ENCODE measurements at regions not wholly inside any gene's neighbourhood (a gene's known extent, or its start where the extent isn't known, plus 50 kb on each side); places are given as distances from the start of the nearest gene placed in this dataset.

DNA sequence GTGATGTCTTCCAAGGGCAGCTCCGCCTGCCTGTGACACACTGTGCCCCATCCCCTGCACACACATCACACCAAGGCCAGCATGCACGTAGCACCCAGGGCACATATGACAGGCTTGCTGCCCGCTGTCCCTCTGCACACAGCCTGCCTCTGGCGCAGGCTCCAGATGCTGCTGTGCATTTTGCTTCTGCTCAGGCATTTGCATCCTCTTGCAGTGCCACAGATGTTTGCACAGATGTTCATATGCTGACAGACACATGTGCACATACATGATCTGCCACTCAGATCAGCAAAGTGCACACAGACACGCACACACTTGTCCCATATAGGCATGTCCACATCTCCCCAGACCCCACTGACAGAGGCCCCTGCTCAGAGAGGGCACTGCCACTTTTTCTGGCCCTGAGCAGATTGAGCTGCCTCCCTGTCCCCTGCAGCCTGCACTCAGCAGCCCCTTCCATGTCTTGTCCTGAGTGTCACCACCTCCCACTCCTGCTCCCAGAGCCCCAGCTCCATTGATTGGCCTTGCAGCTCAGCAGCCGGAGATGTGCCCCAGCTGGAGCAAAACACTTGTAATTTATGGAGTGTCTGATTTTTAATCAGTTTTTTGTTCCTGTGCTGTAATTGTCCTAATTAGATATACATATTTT lies 115.1 kb upstream of the RPL38 start:
- no peak for DNase-seq (ENCODE audit: low read depth)

DNA sequence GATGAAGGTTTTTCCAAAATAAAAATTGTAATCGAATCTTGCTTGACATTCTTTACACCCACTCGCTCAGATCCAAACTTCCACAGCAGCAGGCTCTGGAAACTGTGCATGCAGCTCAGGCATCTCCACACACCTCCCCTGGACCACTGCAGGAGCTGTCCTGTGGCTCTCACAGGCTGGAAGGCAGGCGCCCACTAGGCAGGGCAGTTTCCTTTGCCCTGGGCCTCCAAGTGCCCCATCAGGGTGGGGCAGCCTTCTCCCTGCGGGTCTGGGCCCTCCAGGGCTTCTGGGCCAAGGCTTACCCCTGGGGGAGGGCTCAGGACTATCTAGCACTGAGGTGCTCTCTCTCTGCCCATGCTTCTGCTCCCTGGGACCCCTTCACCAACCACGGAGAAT lies 114.5 kb upstream of the RPL38 start:
- no peak for DNase-seq (ENCODE audit: low read depth)

DNA sequence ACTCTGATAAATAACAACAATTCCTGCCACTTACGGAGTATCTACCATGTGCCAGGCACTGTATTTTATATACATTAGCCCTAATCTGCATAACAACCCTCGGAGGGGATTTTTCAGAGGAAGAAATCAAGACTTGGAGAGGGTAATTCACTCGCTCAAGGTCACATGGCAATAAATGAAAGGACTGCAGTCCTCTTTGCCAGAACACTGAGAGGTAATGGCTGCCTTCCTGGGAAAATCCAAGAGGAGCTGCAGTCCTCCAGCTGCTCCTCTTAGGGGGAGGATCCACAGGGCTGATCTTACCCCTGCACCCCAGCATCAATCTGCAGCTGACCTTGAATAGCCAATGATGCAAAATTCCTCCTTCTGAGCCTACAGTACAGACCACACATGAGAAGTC lies 114.1 kb upstream of the RPL38 start:
- DNase-seq (ENCODE audit: low read depth), result no peak

DNA sequence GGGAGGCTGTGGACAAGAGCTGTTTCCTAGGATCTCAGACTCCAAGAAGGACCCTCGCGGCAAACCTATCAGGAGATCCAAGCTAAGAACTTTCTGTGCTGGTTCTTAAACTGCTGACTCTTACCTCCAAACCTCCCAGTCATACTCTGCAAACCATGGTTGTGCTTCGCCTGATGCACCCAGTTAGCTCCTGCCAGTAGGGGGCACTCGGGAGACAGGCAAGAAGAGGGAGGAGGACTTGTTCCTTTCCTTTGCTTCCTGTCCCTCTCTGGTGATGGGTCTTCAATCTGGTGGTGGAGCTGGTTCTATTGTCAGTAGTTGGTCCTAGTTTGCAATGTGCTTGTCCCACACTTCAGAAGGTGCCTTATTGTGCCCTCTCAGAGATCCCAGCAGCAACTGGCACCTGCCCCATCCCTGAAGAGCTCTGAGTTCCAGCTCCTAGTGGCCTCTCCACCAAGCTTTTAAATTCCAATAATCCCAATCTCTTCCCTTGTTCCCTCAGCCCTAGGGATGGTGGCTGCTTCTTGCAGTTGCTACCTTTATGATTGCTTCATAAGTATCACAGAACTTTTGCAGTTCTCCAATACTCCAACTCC lies 113.5 kb upstream of the RPL38 start:
- no peak for DNase-seq (ENCODE audit: low read depth)

DNA sequence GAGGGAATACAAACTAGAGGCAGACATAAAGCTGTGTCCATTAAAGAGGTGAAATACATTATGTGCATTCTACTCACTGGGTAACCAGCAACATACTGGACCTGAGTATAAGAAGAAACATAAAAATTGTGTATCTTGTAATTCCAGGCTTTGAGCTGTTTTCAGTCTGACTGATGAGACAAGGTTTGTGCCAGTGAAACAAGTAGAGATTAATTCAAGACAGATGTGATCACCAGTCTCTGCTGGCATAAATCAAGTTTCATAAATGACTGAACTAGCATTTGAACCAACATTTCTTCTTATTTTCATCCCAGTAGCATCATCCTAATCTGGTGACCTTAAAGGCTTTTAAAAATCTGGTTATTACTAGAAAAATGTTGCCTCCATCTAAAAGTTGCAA lies 108.8 kb upstream of the RPL38 start:
- no peak for DNase-seq (ENCODE audit: low read depth)

DNA sequence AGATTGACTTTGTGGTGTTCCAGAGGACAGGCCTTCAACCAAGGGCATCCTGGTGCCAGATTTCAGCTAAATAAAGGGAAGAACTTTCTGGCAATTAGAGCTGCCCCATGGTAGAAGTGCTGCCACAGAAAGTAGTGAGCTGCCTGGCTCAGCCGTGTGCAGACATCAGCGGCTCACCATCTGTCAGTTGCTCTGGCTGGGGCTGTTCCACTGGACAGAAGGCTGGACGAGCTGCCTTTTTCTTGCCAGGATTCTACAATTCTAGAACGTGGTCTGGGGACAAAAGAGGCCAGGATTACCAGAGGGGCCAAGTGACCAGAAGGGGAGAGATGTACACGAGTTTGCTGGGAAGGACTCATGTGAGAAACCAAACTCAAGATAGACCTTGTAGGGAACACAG lies 107.0 kb upstream of the RPL38 start:
- no peak for DNase-seq (ENCODE audit: low read depth)

DNA sequence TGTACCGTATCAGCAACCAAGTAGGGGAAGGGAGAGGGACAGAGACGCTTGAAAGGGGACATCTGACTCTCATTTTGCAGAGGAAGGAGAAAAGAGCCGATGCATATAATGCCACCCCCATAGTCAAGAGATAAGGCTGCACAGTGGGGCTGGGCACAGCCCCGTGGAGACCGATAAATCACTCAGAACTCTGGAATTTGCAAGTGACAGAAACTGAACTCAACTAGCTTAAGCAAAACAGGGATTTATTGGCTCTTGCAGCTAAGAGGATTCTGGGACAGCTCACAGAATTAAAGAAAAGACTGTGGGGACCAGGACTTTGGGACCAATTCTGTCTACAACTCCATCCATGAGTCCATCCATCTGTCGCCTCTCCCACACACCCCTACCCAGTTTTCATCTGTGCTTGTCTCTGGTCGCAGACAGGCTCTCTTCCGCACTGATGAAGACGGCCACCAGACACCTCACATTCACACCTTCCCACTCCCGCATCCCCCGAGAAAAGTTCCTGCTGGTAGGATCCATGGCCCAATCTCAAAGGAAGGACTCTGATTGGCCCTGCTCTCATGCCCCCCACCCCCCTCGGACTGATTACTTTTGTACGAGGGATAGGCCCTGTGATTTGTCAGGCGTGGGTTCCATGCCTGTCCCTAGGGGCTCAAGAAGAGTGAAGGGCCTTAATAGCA lies 105.9 kb upstream of the RPL38 start:
- DNase-seq (ENCODE audit: low read depth), result no peak

DNA sequence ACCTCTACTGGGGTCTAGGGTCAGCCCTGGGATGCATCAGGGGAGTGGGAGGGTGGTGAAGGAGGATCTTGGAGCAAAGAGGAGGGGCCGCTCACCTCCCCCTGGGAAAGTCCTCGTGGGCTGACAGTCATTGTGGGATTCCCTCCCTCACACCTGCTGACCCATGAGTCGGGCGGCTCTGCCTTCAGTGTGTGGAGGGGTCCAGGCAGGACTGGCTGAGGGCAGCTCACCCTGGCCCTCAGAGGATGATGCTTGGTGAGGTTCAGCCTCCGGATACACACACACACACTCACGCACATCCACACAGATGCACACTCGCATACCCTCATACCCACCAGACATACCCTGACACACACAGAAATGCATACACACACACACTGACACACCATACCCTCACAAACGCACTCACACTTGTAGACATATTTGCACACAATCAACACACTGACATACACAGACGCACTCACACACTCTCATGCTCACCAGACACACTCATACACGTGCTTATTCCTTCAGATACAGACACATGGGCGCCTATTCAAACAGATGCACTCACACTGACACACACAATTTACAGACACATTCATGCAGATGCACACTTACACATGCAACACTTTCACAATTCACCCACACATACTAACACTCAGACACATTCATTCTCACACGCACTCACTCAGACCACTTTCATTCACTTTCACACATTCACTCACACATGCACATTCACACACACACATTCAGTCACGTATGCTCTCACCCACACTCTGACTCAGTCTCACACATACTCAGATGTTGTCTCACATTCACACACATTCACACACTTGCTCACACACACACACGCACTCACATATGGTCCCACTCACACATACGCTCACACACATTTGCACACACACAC lies 105.1 kb upstream of the RPL38 start:
- no peak for DNase-seq (ENCODE audit: low read depth)

DNA sequence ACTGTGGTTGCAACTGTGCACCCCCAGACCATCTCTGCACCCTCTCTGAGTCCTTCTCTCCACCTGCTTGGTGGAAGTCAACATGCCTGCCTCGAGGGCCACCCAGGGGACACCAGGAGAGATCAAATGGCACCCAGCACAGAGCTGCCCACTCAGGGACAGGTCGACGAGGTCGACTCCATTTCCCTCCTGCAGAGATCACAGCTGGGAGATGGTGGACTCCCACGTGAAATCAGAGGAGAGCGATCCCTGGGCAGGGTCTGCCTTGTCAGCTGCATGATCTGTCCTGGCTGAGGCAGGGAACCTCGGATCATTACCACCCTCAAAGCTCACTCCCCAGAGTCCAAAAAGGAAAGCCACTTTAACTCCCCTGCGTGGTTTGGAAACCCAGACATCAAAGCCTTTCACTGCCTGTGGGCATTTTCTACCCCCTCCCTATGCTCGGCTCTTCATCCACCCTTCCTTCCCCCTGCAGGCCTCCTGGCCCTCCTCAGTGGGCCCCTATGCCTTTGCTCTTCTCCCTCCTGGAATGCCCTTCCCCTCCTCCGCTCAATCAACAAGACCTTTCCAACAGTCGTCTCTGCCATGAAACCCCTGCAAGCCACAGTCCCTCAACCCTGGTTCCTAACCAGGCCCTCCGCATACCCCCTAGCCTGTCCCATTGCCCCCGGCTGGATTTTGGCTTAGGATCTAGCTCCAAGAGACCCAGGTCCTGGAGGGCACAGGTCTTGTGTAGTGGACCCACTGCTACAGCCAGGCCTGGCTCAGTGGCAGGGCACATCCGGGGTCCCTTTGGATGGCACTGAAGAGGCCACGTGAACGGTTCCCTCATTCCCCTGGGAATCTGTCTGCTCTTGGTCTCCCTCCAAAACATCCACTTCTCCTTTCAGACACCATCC lies 103.8 kb upstream of the RPL38 start:
- no peak for DNase-seq (ENCODE audit: low read depth)

DNA sequence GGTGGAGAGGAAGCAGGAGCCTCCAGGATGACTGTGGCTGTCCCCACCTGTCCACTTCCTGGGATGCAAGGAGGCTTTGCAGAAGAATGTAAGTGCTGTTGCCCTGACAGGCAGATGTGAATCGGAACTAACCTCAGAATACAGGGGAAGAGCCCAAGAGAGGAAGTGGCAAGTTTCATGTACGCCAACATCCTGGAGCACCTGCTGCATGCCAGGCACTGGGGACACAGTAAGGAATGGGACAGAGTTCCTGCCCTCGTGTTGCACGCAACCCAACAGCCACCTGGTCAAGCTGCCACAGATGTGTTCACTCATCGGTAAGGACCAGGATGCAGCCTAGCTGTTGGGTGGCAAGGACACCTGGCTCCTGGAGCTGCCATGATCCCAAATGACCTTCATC lies 98.6 kb upstream of the RPL38 start:
- no peak for DNase-seq (ENCODE audit: low read depth)

DNA sequence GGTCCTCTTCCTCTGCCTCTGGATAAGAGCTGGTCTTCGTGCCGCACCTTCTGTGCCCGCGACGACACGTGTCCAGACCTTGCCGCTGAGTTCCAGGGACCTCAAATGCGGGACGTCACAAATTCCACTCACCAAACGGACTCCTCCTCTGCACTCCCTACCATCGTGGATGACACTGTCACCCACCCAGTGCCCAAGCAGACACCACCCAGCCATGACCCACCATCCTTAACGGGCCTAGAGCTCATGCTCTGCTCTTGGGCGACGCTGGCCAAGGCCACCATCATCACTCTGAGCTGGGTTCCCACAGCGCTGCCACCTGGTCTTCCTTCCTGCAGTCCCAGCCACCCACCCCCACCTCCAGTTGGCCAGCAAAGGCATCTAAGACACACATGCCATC lies 96.4 kb upstream of the RPL38 start:
- no peak for DNase-seq (ENCODE audit: low read depth)

DNA sequence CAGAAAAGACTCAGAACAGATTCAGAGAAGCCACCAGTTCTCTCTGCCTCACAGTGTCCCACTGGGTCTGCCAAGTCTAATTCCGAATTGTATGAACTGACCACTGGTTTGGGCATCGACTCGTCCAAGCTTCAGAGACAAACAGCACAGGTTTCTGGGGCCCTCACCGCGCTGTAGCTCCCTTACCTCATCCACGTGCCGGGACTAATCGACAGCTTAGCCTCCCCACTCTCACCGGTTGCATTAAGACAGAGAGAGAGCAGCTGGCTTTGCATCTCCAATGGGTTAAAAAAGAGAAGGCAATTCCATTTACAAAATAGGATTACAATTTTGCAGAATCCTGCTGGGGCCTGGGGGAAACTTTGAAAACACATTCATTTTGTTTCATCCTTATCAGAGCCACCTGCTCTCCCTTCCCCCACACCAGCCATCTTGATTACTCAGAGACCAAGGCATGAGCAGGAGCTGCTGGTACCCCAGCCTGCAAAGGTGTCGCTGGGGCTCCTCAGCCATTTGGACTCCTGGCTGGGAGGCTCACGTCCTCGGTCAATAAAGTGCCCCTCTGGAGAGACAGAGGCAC lies 95.3 kb upstream of the RPL38 start:
- DNase-seq (ENCODE audit: low read depth), result no peak

DNA sequence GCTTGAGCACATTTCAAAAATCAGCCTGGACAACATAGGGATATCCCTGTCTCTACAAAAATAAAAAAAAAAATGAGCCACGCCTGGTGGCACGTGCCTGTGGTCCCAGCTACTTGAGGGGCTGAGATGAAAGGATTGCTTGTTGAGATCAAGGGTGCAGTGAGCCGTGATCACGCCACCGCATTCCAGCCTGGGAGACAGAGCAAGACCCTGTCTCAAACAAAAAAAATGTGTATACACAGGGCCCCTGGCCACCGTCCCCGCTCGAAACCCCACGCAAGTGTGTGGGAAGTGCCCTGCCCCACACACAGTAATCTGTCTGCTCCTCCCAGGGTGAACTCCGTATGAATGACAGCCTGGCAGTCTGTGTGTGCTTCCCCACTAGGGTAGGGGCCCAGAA lies 93.0 kb upstream of the RPL38 start:
- no peak for DNase-seq (ENCODE audit: low read depth)

DNA sequence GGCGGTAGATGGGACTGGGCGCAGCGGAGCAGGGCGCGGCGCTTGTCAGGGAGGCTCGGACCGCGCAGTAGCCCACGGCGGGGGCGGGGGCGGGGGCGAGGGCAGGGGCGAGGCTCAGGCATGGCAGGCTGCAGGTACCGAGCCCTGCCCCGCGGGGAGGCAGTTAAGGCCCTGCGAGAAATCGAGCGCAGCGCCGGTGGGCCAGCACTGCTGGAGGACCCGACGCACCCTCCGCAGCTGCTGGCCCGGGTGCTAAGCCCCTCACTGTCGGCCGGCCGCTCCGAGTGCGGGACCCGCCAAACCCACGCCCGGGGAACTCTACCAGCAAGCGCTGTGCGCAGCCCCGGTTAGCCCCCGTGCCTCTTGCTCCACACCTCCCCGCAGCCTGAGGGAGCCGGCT lies 90.2 kb upstream of the RPL38 start:
- DNase-seq (ENCODE audit: low read depth), result no peak

DNA sequence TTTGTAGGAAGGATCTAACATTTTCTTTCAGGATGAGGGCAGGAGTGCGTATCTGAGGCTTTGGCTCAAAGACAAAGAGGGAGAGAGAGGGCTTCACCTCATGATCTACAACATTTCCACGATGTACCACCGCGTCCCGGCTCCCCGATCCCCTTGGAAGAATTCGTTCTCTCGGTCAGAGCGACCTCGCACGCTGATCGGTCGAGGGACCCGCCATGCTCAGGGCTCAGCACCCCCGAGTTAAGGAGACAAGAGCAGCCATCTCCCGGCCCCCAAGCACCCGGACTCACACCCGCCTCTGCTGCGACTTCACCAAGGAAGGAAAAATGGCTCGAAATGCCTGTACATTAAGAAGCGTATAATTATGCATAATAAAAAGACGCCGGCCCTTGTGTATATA lies 89.5 kb upstream of the RPL38 start:
- DNase-seq (ENCODE audit: low read depth), result no peak

DNA sequence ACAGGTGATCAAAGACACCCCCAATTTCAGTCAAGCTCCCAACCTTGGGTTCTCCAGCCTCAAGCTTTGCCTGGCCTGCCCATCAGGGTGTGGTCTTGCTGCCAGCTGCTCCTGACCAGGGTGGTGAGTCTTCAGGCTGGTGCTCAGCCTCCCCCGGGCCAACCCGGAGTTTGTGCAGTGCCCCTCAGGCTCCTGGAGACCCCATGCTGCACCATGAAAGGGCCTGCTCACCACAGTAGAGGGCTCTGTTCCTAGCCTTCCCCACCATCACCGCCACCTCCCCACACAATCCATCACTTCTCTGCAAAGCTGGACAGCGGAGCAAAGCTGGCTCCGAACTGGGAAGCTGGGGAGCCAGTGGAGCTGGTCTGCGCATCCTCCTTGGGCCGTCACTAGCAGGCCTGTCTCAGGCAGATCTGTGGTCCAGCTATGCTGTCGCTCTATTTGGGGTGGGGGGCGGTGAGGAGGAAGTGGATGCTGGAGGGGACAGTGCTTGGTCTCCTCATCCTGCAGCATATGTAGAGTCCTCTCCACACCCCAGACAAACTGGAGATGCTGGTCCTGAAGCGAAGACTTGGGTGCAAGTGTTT lies 88.5 kb upstream of the RPL38 start:
- DNase-seq (ENCODE audit: low read depth), result no peak

DNA sequence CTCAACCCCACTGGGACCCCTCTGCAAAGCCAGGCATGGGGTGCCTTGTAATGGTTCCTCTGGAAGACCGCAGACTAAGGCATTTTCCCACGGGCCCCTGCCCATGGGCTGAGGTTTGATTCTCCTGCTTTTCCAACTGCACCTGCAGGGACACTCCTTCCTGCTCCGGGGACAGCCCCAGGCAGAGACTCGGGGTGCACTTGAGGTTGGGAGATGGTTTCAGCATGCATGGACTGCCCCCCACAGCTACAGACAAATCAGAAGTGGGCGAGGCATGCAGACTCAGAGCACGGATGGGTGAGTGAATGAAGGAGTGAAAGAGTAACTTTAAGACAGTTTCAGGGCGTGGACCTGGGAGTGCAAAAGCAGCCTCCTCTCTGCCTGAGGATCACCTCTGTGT lies 87.9 kb upstream of the RPL38 start:
- DNase-seq (ENCODE audit: low read depth), result no peak

DNA sequence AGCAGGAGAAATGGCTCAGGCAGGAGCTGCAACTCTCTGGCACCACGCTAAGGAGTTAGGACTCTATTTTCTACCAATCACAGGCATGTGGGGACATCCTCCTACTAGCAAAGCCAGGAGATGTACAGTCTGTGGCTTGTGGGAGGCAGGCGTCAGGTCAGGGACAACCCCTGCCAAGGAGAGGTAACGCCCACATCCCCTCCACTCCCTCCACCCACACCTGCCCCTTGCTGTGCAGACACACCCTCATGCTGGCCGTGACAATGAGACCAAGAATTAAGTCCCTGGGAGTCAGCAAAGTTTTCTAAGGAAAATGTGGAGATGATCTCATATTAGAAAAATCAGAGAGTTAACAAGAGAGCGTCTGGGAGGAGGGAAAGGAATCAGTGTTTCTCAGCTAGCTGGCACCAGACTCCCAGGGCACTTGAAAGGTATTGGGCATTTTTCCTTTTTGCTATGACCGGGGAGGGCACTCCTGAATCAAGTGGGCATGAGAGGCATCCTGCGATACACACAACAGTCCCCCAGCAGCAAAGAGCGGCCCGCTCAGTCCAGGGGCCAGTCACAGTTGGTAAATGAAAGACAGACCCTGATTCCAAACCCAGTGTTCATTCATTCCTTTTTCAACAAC lies 87.3 kb upstream of the RPL38 start:
- DNase-seq (ENCODE audit: low read depth), result no peak

DNA sequence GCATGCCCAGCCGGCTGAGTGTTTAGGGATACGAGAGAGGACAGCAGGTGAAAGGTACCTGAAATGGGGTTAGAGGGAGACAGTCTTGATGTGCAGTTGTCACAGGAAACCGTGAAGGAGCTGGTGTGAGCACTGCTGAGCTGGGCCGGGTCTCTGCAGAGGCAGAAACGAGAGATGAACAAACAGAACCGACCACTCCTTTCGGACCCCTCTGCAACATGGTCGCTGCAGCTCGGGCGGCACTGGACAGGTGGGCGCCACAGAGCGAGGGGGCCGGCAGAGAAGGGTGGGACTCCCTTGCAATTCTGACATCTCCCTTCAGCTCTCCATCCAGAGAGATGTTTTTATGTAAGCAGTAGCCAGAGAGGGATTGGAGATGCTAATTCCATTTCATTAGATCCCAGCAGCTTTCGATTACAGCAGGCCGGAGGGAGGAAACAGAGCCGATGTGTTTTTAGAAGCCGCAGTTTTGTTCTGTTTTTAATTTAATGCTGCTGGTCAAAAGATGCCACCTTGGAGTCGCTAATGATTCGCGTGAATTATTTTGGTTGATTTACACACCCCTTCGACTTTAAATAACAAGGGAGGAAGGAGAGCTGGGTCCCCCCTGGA lies 86.3 kb upstream of the RPL38 start:
- DNase-seq (ENCODE audit: low read depth), result no peak

DNA sequence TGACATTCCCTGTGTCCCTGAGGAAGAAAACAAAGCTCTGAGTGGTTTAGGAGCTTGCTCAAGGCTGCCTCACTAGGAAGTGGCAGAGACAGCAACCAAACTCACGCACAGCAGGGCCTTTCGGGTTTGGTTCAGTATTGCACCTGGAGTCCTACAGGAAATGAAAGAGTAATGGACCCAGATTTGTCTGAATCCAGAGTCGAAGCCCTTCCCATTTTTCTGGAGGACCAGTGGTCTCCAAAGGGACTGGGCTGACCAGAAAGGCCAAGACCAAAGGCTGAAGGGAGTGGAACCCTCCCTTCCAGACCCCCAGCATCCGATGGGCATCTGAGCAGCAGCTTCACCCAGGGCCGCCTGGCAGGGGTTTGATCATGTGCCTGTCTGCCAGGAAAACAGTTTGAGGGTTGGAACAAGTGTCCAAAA lies 85.5 kb upstream of the RPL38 start:
- no peak for DNase-seq (ENCODE audit: low read depth)

Measured in HS-5 (cell line).